ENCODE measurements at regions not wholly inside any gene's neighbourhood (a gene's known extent, or its start where the extent isn't known, plus 50 kb on each side); places are given as distances from the start of the nearest gene placed in this dataset.

DNA sequence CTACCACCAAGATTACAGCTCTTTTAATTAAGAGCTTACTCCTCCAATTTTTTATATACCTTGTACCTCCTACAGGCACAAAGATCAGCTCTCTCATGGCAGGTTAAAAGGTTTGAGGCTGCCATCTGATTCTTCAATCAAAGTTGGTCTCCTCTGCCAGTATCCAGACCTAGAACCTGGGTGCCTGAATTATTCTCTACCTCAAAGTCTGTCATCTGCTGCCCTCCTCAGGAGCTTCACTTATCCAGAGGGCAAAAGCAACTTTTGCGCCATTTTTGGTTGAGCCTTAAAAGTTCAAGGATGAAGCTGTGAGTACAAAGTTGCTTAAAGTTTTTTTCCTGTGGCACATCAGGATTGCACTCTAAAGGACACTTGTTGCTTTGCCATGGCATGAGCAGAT is 343.7 kb upstream of the PPP1R2C start:
- no peak overlapping the region for H3K4me3 ChIP-seq (ENCODE audit: low read depth, low read length)
- TF ChIP-seq, protein P1, sequence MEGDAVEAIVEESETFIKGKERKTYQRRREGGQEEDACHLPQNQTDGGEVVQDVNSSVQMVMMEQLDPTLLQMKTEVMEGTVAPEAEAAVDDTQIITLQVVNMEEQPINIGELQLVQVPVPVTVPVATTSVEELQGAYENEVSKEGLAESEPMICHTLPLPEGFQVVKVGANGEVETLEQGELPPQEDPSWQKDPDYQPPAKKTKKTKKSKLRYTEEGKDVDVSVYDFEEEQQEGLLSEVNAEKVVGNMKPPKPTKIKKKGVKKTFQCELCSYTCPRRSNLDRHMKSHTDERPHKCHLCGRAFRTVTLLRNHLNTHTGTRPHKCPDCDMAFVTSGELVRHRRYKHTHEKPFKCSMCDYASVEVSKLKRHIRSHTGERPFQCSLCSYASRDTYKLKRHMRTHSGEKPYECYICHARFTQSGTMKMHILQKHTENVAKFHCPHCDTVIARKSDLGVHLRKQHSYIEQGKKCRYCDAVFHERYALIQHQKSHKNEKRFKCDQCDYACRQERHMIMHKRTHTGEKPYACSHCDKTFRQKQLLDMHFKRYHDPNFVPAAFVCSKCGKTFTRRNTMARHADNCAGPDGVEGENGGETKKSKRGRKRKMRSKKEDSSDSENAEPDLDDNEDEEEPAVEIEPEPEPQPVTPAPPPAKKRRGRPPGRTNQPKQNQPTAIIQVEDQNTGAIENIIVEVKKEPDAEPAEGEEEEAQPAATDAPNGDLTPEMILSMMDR (IDR thresholded peaks at IDR 0.05; ENCODE audit: borderline replicate concordance, insufficient read depth, low read depth, low read length): no peak

DNA sequence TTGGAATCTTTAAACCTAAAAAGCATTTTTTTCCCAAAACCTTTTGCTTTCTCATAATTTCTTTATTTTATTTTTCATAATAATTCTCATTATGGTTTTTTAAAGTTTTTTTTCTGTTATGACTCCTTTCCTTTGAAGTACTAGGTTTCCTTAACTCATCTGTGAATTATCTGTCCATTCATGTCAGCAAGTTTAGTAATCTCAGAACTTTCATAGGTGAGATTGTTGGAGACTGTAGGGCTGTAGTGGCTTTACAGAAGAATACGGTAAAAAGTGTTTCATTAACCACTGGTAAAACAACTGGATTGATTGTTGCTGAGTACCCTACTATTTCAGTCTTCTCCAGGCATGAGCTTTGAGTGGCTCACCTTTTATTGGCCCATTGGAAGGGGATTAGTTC is 361.7 kb upstream of the PPP1R2C start:
- no peak overlapping the region for H3K4me3 ChIP-seq (ENCODE audit: low read depth, low read length)
- TF ChIP-seq, protein P1 (IDR thresholded peaks at IDR 0.05; ENCODE audit: borderline replicate concordance, insufficient read depth, low read depth, low read length): no peak

DNA sequence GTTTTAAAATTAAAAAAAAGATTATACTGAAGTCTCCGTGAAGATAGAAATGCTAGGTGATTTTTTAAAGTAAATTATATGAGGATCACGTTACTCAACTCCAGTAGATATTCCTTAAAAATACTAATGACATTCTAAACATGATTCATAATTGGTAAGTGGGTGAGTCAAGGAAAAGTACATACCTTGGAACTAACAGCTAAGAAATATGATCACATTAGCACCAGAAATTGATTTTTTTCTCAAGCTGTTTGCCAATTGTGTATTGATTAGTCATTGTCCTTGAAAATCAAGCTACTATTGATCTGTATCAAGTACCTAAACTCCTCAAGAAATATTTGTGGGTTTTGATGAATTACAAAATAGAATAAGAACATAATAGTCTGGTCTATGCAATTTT is 362.6 kb upstream of the PPP1R2C start:
- no peak overlapping the region for H3K4me3 ChIP-seq (ENCODE audit: low read depth, low read length)
- TF ChIP-seq, protein P1 (IDR thresholded peaks at IDR 0.05; ENCODE audit: borderline replicate concordance, insufficient read depth, low read depth, low read length): no peak

DNA sequence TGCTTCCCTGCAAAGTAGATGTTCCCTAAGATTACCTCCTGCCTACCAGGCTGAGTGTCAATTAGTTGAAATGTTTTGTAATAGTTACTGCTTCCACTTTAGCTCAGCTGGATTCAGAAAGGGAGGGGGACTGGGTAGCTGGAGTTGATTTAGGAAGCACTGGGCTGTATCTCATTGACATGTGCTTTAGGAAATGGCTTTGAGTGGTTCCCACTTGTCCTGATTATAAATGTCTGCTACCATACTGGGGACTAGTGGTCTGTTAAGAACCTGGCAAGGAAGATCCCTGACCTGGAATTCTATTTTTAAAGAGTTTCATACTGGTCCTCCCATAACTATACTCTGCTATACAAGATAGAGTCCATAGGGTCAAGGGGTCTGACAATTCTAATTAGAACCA is 363.9 kb upstream of the PPP1R2C start:
- no peak overlapping the region for H3K4me3 ChIP-seq (ENCODE audit: low read depth, low read length)
- TF ChIP-seq, protein P1 (IDR thresholded peaks at IDR 0.05; ENCODE audit: borderline replicate concordance, insufficient read depth, low read depth, low read length): no peak

DNA sequence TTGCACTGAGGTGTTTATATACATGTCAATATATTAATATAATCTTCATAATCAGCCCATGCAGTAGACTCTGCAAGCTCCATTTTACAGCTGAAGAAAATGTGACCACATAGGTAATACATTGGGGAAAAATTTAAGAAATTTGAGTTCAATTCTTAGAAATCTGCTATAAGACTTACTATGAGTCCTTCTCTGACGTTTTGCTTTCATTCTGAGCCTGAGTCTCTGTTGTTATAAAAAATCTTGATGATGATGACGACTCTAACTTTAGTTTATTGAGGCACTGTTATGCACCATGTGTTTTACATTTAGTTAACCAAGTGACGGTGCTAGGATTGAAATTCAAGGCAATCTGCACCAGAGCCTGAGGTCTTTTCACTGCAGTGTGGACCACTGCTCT is 370.3 kb upstream of the PPP1R2C start:
- TF ChIP-seq, protein P1 (IDR thresholded peaks at IDR 0.05; ENCODE audit: borderline replicate concordance, insufficient read depth, low read depth, low read length): no peak
- H3K4me3 ChIP-seq (ENCODE audit: low read depth, low read length): no peak overlapping the region

DNA sequence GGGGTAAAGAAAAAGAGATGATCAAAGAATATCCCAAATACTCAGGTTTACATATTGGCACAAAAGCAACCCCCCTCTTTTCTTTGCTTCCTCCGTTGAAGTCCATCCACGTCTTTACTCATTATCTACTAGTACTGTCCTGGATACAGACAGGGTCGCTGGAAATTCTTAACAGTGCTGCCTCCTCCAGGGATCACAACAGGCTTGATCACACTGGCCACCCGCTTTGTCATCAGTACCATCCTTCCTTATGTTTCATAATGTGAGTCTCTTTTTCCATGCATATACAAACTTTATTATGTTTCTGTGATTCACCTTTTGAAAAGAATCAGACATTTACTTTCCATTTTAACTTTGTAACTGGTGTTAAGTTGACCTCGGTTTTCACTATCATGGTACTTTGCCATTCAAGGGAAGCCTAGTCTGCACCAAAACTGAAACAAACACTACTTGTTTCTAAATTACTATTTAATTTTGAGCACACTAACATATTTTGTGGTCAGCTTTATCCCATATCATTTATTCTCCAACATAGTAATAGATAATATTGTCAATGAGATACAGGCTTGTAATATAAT is 387.5 kb upstream of the PPP1R2C start:
- TF ChIP-seq, protein P1 (IDR thresholded peaks at IDR 0.05; ENCODE audit: borderline replicate concordance, insufficient read depth, low read depth, low read length): no peak

DNA sequence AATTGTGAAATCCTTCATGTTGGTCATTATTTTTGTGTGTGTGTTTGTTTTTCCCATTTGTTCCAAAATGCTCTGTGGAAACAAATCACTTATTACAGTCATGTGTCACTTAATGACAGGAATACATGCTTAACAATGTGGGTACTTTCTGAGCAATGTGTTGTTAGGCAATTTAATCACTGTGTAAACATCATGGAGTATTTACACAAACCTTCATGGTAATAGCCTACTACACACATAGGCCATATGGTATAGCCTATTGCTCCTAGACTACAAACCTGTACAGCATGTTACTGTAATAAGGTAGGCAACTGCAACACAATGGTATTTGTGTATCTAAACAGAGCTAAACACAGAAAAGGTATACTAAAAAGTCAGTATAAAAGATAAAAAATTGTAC is 388.9 kb upstream of the PPP1R2C start:
- no peak overlapping the region for H3K4me3 ChIP-seq (ENCODE audit: low read depth, low read length)
- TF ChIP-seq, protein P1 (IDR thresholded peaks at IDR 0.05; ENCODE audit: borderline replicate concordance, insufficient read depth, low read depth, low read length): no peak

More for the DNA sequence above, 387.5 kb upstream of the PPP1R2C start:
- no peak overlapping the region for H3K4me3 ChIP-seq (ENCODE audit: low read depth, low read length)
